GM19023 (cell line): ENCODE measurements at regions not wholly inside any gene's neighbourhood (a gene's known extent, or its start where the extent isn't known, plus 50 kb on each side); places are given as distances from the start of the nearest gene placed in this dataset.

ENCODE experiments used
- ATAC-seq: cut with Tn5 transposase; IDR thresholded peaks from one replicate; pipeline ENCODE4 v1.9.1; 2021; ENCODE audit warnings: mild to moderate bottlenecking, moderate library complexity; ENCODE audit not compliant: unreplicated experiment

GRCh38 chr14:95466506-95466905 lies 49.9 kb downstream of the SYNE3 start:
- no peak for ATAC-seq

GRCh38 chr14:95465936-95466335 lies 50.5 kb downstream of the SYNE3 start:
- no peak for ATAC-seq

GRCh38 chr14:95465358-95465757 lies 51.1 kb downstream of the SYNE3 start:
- ATAC-seq: no peak

GRCh38 chr14:95464514-95464913 lies 51.9 kb downstream of the SYNE3 start:
- no peak for ATAC-seq

- ATAC-seq: no peak
Measured at GRCh38 chr14:95464103-95464502, 52.3 kb downstream of the SYNE3 start.

- no peak for ATAC-seq
Measured at GRCh38 chr14:95463171-95463901, 53.1 kb downstream of the SYNE3 start.

- ATAC-seq: no peak
Measured at GRCh38 chr14:95462491-95462890, 54.0 kb downstream of the SYNE3 start.

GRCh38 chr14:95460647-95461478 lies 55.6 kb downstream of the SYNE3 start:
- no peak for ATAC-seq

- no peak for ATAC-seq
Measured at GRCh38 chr14:95458906-95459305, 57.5 kb downstream of the SYNE3 start.

GRCh38 chr14:95458459-95458858 lies 58.0 kb downstream of the SYNE3 start:
- ATAC-seq: no peak

- ATAC-seq: no peak
Measured at GRCh38 chr14:95456281-95456680, 60.2 kb downstream of the SYNE3 start.

GRCh38 chr14:95455246-95455645 lies 61.2 kb downstream of the SYNE3 start:
- no peak for ATAC-seq

GRCh38 chr14:95453713-95453980 lies 62.8 kb downstream of the SYNE3 start:
- ATAC-seq: no peak

GRCh38 chr14:95452893-95453712 lies 63.3 kb downstream of the SYNE3 start:
- no peak for ATAC-seq

- no peak for ATAC-seq
Measured at GRCh38 chr14:95452176-95452892, 64.1 kb downstream of the SYNE3 start.

- ATAC-seq: no peak
Measured at GRCh38 chr14:95449131-95449530, 67.3 kb downstream of the SYNE3 start.

GRCh38 chr14:95446470-95446869 lies 70.0 kb downstream of the SYNE3 start:
- no peak for ATAC-seq

GRCh38 chr14:95445676-95446075 lies 70.8 kb downstream of the SYNE3 start:
- ATAC-seq: no peak

- ATAC-seq: no peak
Measured at GRCh38 chr14:95445161-95445560, 71.3 kb downstream of the SYNE3 start.

- ATAC-seq: no peak
Measured at GRCh38 chr14:95444132-95445129, 72.0 kb downstream of the SYNE3 start.
